Tibial nerve (tissue), 3 donors: ENCODE measurements at regions not wholly inside any gene's neighbourhood (a gene's known extent, or its start where the extent isn't known, plus 50 kb on each side); places are given as distances from the start of the nearest gene placed in this dataset.

ENCODE experiments used
- POLR2A ChIP-seq, 2 donors: fragments of 450-650 bp; IDR thresholded peaks; one replicate each; pipeline ENCODE4 v1.6.1; 2017; ENCODE audit warnings: antibody characterized with exemption in 2 of 2, mild to moderate bottlenecking in 2 of 2, moderate library complexity in 2 of 2
- TF ChIP-seq, protein P1 (sequence below), 5 experiments: fragments of 200-600 bp in 3 of 5; fragments of 450-650 bp in 2 of 5; sonication (generic) in 3 of 5; IDR thresholded peaks; one replicate each; pipeline ENCODE4 v1.5.1; 2016 to 2019; ENCODE audit warnings: antibody characterized with exemption in 5 of 5, mild to moderate bottlenecking in 3 of 5, moderate library complexity in 2 of 5

DNA sequence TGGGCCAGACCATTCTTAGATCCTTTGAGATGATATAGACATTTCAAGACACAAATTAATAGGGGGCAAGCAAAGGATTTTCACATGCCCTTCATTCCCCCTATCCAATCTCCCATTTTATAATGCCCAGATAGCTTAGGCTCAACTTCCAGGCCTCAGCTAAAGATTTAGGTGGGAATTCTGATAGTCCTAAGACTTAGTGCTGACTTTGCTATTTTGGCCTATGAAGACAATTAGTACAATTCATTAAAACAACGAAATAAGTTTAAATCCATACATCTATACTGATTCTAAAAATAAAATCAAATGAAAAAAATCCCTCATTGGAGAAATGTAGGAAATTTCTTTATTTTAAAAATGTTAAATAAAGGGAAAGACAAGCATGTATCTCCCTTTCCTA, 259.5 kb downstream of the CBLN4 start:
- TF ChIP-seq, protein P1, sequence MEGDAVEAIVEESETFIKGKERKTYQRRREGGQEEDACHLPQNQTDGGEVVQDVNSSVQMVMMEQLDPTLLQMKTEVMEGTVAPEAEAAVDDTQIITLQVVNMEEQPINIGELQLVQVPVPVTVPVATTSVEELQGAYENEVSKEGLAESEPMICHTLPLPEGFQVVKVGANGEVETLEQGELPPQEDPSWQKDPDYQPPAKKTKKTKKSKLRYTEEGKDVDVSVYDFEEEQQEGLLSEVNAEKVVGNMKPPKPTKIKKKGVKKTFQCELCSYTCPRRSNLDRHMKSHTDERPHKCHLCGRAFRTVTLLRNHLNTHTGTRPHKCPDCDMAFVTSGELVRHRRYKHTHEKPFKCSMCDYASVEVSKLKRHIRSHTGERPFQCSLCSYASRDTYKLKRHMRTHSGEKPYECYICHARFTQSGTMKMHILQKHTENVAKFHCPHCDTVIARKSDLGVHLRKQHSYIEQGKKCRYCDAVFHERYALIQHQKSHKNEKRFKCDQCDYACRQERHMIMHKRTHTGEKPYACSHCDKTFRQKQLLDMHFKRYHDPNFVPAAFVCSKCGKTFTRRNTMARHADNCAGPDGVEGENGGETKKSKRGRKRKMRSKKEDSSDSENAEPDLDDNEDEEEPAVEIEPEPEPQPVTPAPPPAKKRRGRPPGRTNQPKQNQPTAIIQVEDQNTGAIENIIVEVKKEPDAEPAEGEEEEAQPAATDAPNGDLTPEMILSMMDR (IDR thresholded peaks at IDR 0.05): no peak
- TF ChIP-seq POLR2A (IDR thresholded peaks at IDR 0.05): no peak
